Kidney epithelial cell (primary cell): ENCODE measurements at regions not wholly inside any gene's neighbourhood (a gene's known extent, or its start where the extent isn't known, plus 50 kb on each side); places are given as distances from the start of the nearest gene placed in this dataset.
"Not testable (repeated sequence)": the region's sequence is repeated elsewhere in the genome, so short reads cannot be mapped to it uniquely, and the experiment has no call there.

Source experiments
- DNase-seq: peaks from one replicate; pipeline ENCODE4 v3.0.0-alpha.2; 2010; ENCODE audit warnings: low read depth
- H3K27me3 ChIP-seq: 2 replicates; pipeline ENCODE4 v1.6.0; 2011; ENCODE audit warnings: low read length; ENCODE audit not compliant: control insufficient read depth, insufficient read depth
- H3K36me3 ChIP-seq: 2 replicates; pipeline ENCODE4 v1.5.1; 2011; ENCODE audit warnings: low read length; ENCODE audit not compliant: control insufficient read depth, insufficient read depth
- H3K4me3 ChIP-seq: 2 replicates; pipeline ENCODE4 v1.5.1; 2011; ENCODE audit warnings: low read depth, mild to moderate bottlenecking, control low read depth, low read length
- CTCF ChIP-seq: IDR thresholded peaks from 2 replicates; pipeline ENCODE4 v1.5.1; 2011; ENCODE audit warnings: mild to moderate bottlenecking, moderate library complexity, low read length, control low read depth, inconsistent platforms; ENCODE audit not compliant: insufficient read depth, poor library complexity, severe bottlenecking

GRCh38 chr2:146701183-146701582 is 1143.6 kb upstream of the ACVR2A start:
- DNase-seq = no peak

GRCh38 chr2:146697307-146697706 is 1147.5 kb upstream of the ACVR2A start:
- H3K4me3 ChIP-seq = no peak overlapping the region
- H3K27me3 ChIP-seq = no peaks in the 10 kb centered on the region
- H3K36me3 ChIP-seq = no peaks in the 10 kb centered on the region
- DNase-seq = no peak
- no peak for TF ChIP-seq CTCF

More at GRCh38 chr2:146701183-146701582, 1143.6 kb upstream of the ACVR2A start:
- Histone ChIP-seq H3K36me3 (no peaks in the 10 kb centered on the region), H3K4me3 (no peak overlapping the region), H3K27me3 (no peaks in the 10 kb centered on the region)
- no peak for TF ChIP-seq CTCF

GRCh38 chr2:146696787-146697186 is 1148.0 kb upstream of the ACVR2A start:
- not testable (repeated sequence) for H3K36me3 ChIP-seq, H3K27me3 ChIP-seq, H3K4me3 ChIP-seq, DNase-seq

GRCh38 chr2:146681991-146682390 is 1162.8 kb upstream of the ACVR2A start:
- H3K27me3 ChIP-seq = no peaks in the 10 kb centered on the region
- no peak overlapping the region for H3K4me3 ChIP-seq
- TF ChIP-seq CTCF = no peak
- no peaks in the 10 kb centered on the region for H3K36me3 ChIP-seq
- no peak for DNase-seq

GRCh38 chr2:146678516-146678915 is 1166.3 kb upstream of the ACVR2A start:
- Histone ChIP-seq H3K4me3 (no peak overlapping the region), H3K36me3 (no peaks in the 10 kb centered on the region), H3K27me3 (no peaks in the 10 kb centered on the region)
- DNase-seq = no peak
- TF ChIP-seq CTCF = no peak

GRCh38 chr2:146677280-146677679 is 1167.5 kb upstream of the ACVR2A start:
- DNase-seq = no peak
- no peak for TF ChIP-seq CTCF
- Histone ChIP-seq H3K36me3 (no peaks in the 10 kb centered on the region), H3K4me3 (no peak overlapping the region), H3K27me3 (no peaks in the 10 kb centered on the region)
